ENCODE measurements at regions not wholly inside any gene's neighbourhood (a gene's known extent, or its start where the extent isn't known, plus 50 kb on each side); places are given as distances from the start of the nearest gene placed in this dataset.
A peak's percentile ranks its signal among the peaks of the same experiment; 100 is the strongest.

GRCh38 chr13:40146611-40147117 is 491.2 kb downstream of the COG6 start:
- Histone ChIP-seq H3K9me3 (ENCODE audit: low read depth) (no peaks in the 10 kb centered on the region), H3K27me3 (no peaks in the 10 kb centered on the region), H3K4me3 (no peak overlapping the region), H3K27ac (no peak overlapping the region), H4K20me1 (ENCODE audit: insufficient read depth, poor library complexity, severe bottlenecking) (no peaks in the 10 kb centered on the region), H3K36me3 (replicated peaks; ENCODE audit: insufficient read depth, low read depth) (no peaks in the 10 kb centered on the region), H3K9me2 (replicated peaks; ENCODE audit: insufficient read depth) (no peaks in the 10 kb centered on the region), H3K4me2 (no peak overlapping the region), H3K4me1 (ENCODE audit: insufficient read depth) (peaks cover 5% of the 10 kb centered on the region), H2AFZ (no peak overlapping the region), H3K79me2 (no peaks in the 10 kb centered on the region)
- WGBS (ENCODE audit: low lambda C conversion rate, missing lambda C conversion rate): 62% methylated on average over 11 of the region's 11 CpGs
- no peak for TF ChIP-seq EZH2phosphoT487 (IDR thresholded peaks at IDR 0.05; ENCODE audit: low read depth, severe bottlenecking, unreplicated experiment)
- no peak for DNase-seq (ENCODE audit: low spot score)

- TF ChIP-seq EZH2phosphoT487 (IDR thresholded peaks at IDR 0.05; ENCODE audit: low read depth, severe bottlenecking, unreplicated experiment): no peak
- no peak for TF ChIP-seq EZH2 (IDR thresholded peaks at IDR 0.05; ENCODE audit: borderline replicate concordance)
- TF ChIP-seq, protein P1, sequence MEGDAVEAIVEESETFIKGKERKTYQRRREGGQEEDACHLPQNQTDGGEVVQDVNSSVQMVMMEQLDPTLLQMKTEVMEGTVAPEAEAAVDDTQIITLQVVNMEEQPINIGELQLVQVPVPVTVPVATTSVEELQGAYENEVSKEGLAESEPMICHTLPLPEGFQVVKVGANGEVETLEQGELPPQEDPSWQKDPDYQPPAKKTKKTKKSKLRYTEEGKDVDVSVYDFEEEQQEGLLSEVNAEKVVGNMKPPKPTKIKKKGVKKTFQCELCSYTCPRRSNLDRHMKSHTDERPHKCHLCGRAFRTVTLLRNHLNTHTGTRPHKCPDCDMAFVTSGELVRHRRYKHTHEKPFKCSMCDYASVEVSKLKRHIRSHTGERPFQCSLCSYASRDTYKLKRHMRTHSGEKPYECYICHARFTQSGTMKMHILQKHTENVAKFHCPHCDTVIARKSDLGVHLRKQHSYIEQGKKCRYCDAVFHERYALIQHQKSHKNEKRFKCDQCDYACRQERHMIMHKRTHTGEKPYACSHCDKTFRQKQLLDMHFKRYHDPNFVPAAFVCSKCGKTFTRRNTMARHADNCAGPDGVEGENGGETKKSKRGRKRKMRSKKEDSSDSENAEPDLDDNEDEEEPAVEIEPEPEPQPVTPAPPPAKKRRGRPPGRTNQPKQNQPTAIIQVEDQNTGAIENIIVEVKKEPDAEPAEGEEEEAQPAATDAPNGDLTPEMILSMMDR (IDR thresholded peaks at IDR 0.05; ENCODE audit: poor library complexity): no peak
- 92% methylated on average over 4 of the region's 4 CpGs for WGBS (ENCODE audit: low lambda C conversion rate, missing lambda C conversion rate)
- H3K9me3 ChIP-seq (ENCODE audit: low read depth): no peaks in the 10 kb centered on the region
- no peaks in the 10 kb centered on the region for H3K27me3 ChIP-seq
- no peaks in the 10 kb centered on the region for H4K20me1 ChIP-seq (ENCODE audit: insufficient read depth, poor library complexity, severe bottlenecking)
- peaks cover 5% of the 10 kb centered on the region for H3K4me1 ChIP-seq (ENCODE audit: insufficient read depth)
- no peak overlapping the region for H3K4me2 ChIP-seq
- H3K9me2 ChIP-seq (replicated peaks; ENCODE audit: insufficient read depth): no peaks in the 10 kb centered on the region
- no peak overlapping the region for H3K4me3 ChIP-seq
- H3K36me3 ChIP-seq (replicated peaks; ENCODE audit: insufficient read depth, low read depth): no peaks in the 10 kb centered on the region
- no peak overlapping the region for H2AFZ ChIP-seq
- no peaks in the 10 kb centered on the region for H3K79me2 ChIP-seq
- H3K27ac ChIP-seq: no peak overlapping the region
- DNase-seq (ENCODE audit: low spot score): no peak
These were observed 492.6 kb downstream of the COG6 start for GRCh38 chr13:40148101-40148500.

- WGBS (ENCODE audit: low lambda C conversion rate, missing lambda C conversion rate): 95% methylated on average over 1 of the region's 1 CpG
- no peak overlapping the region for H2AFZ ChIP-seq
- no peaks in the 10 kb centered on the region for H4K20me1 ChIP-seq (ENCODE audit: insufficient read depth, poor library complexity, severe bottlenecking)
- no peaks in the 10 kb centered on the region for H3K36me3 ChIP-seq (replicated peaks; ENCODE audit: insufficient read depth, low read depth)
- no peak overlapping the region for H3K4me3 ChIP-seq
- TF ChIP-seq, protein P1 (IDR thresholded peaks at IDR 0.05; ENCODE audit: poor library complexity): no peak
- TF ChIP-seq EZH2phosphoT487 (IDR thresholded peaks at IDR 0.05; ENCODE audit: low read depth, severe bottlenecking, unreplicated experiment) (no peak), EZH2 (IDR thresholded peaks at IDR 0.05; ENCODE audit: borderline replicate concordance) (no peak)
- no peak overlapping the region for H3K4me2 ChIP-seq
- no peak overlapping the region for H3K27ac ChIP-seq
- no peaks in the 10 kb centered on the region for H3K9me3 ChIP-seq (ENCODE audit: low read depth)
- H3K79me2 ChIP-seq: no peaks in the 10 kb centered on the region
- DNase-seq (ENCODE audit: low spot score): no peak
- no peaks in the 10 kb centered on the region for H3K27me3 ChIP-seq
- peaks cover 5% of the 10 kb centered on the region for H3K4me1 ChIP-seq (ENCODE audit: insufficient read depth)
- no peaks in the 10 kb centered on the region for H3K9me2 ChIP-seq (replicated peaks; ENCODE audit: insufficient read depth)
These were observed 493.3 kb downstream of the COG6 start for GRCh38 chr13:40148742-40149141.

GRCh38 chr13:40149611-40150274 is 494.3 kb downstream of the COG6 start:
- WGBS (ENCODE audit: low lambda C conversion rate, missing lambda C conversion rate): 62% methylated on average over 6 of the region's 6 CpGs
- no peak overlapping the region for H3K4me2 ChIP-seq
- peak; percentile 54 for DNase-seq (ENCODE audit: low spot score)

More at GRCh38 chr13:40149611-40150274, 494.3 kb downstream of the COG6 start:
- Histone ChIP-seq H3K9me2 (replicated peaks; ENCODE audit: insufficient read depth) (no peaks in the 10 kb centered on the region), H3K4me3 (no peak overlapping the region), H3K79me2 (no peaks in the 10 kb centered on the region), H3K4me1 (ENCODE audit: insufficient read depth) (peaks cover 5% of the 10 kb centered on the region), H3K27me3 (no peaks in the 10 kb centered on the region), H3K36me3 (replicated peaks; ENCODE audit: insufficient read depth, low read depth) (no peaks in the 10 kb centered on the region), H3K27ac (no peak overlapping the region), H2AFZ (no peak overlapping the region), H4K20me1 (ENCODE audit: insufficient read depth, poor library complexity, severe bottlenecking) (no peaks in the 10 kb centered on the region), H3K9me3 (ENCODE audit: low read depth) (no peaks in the 10 kb centered on the region)
- TF ChIP-seq, protein P1 (IDR thresholded peaks at IDR 0.05; ENCODE audit: poor library complexity): no peak
- TF ChIP-seq EZH2 (IDR thresholded peaks at IDR 0.05; ENCODE audit: borderline replicate concordance) (no peak), EZH2phosphoT487 (IDR thresholded peaks at IDR 0.05; ENCODE audit: low read depth, severe bottlenecking, unreplicated experiment) (no peak)
